Rectal smooth muscle tissue (tissue), 1 donor: ENCODE measurements at regions not wholly inside any gene's neighbourhood (a gene's known extent, or its start where the extent isn't known, plus 50 kb on each side); places are given as distances from the start of the nearest gene placed in this dataset.

ENCODE experiments used
- H3K27ac ChIP-seq: one replicate; pipeline ENCODE4 v1.7.0; 2013; ENCODE audit warnings: low read depth, low read length, inconsistent platforms
- H3K27me3 ChIP-seq: one replicate; pipeline ENCODE4 v1.7.0; 2013; ENCODE audit warnings: low read length; ENCODE audit not compliant: control insufficient read depth, insufficient read depth
- H3K36me3 ChIP-seq: one replicate; pipeline ENCODE4 v1.7.0; 2013; ENCODE audit warnings: low read length; ENCODE audit not compliant: control insufficient read depth, insufficient read depth
- H3K4me1 ChIP-seq: one replicate; pipeline ENCODE4 v1.7.0; 2013; ENCODE audit warnings: low read length; ENCODE audit not compliant: control insufficient read depth, insufficient read depth
- H3K4me3 ChIP-seq: one replicate; pipeline ENCODE4 v1.7.0; 2013; ENCODE audit warnings: low read length
- H3K9ac ChIP-seq: one replicate; pipeline ENCODE4 v1.7.0; 2013; ENCODE audit warnings: low read length

- no peak overlapping the region for H3K27ac ChIP-seq
- H3K4me1 ChIP-seq = no peaks in the 10 kb centered on the region
- no peaks in the 10 kb centered on the region for H3K27me3 ChIP-seq
- no peak overlapping the region for H3K4me3 ChIP-seq
- H3K36me3 ChIP-seq = no peaks in the 10 kb centered on the region
- H3K9ac ChIP-seq = no peak overlapping the region
These were observed 341.5 kb downstream of the OSTF1 start for GRCh38 chr9:75429531-75430475.

- no peak overlapping the region for H3K27ac ChIP-seq
- H3K36me3 ChIP-seq = no peaks in the 10 kb centered on the region
- no peaks in the 10 kb centered on the region for H3K4me1 ChIP-seq
These were observed 343.1 kb downstream of the OSTF1 start for GRCh38 chr9:75431375-75431774.

GRCh38 chr9:75432386-75432785 is 344.1 kb downstream of the OSTF1 start:
- no peak overlapping the region for H3K4me3 ChIP-seq
- no peak overlapping the region for H3K9ac ChIP-seq
- H3K4me1 ChIP-seq = no peaks in the 10 kb centered on the region
- no peak overlapping the region for H3K27ac ChIP-seq
- no peaks in the 10 kb centered on the region for H3K27me3 ChIP-seq
- H3K36me3 ChIP-seq = no peaks in the 10 kb centered on the region

More at GRCh38 chr9:75431375-75431774, 343.1 kb downstream of the OSTF1 start:
- H3K4me3 ChIP-seq = no peak overlapping the region
- H3K9ac ChIP-seq = no peak overlapping the region
- no peaks in the 10 kb centered on the region for H3K27me3 ChIP-seq

- no peaks in the 10 kb centered on the region for H3K4me1 ChIP-seq
- no peaks in the 10 kb centered on the region for H3K27me3 ChIP-seq
- no peak overlapping the region for H3K4me3 ChIP-seq
- no peaks in the 10 kb centered on the region for H3K36me3 ChIP-seq
- no peak overlapping the region for H3K9ac ChIP-seq
- no peak overlapping the region for H3K27ac ChIP-seq
These were observed 344.6 kb downstream of the OSTF1 start for GRCh38 chr9:75432888-75433287.

GRCh38 chr9:75438716-75439115 is 350.4 kb downstream of the OSTF1 start:
- H3K27me3 ChIP-seq = no peaks in the 10 kb centered on the region
- no peak overlapping the region for H3K27ac ChIP-seq
- no peak overlapping the region for H3K9ac ChIP-seq
- no peaks in the 10 kb centered on the region for H3K4me1 ChIP-seq
- no peaks in the 10 kb centered on the region for H3K36me3 ChIP-seq
- H3K4me3 ChIP-seq = no peak overlapping the region

- Histone ChIP-seq H3K9ac (no peak overlapping the region), H3K27me3 (no peaks in the 10 kb centered on the region), H3K4me3 (no peak overlapping the region), H3K4me1 (no peaks in the 10 kb centered on the region), H3K36me3 (no peaks in the 10 kb centered on the region), H3K27ac (no peak overlapping the region)
These were observed 352.6 kb downstream of the OSTF1 start for GRCh38 chr9:75440914-75441313.

- Histone ChIP-seq H3K27ac (no peak overlapping the region), H3K9ac (no peak overlapping the region)
These were observed 356.8 kb downstream of the OSTF1 start for GRCh38 chr9:75445144-75445543.

GRCh38 chr9:75447281-75447680 is 359.0 kb downstream of the OSTF1 start:
- H3K9ac ChIP-seq = no peak overlapping the region
- no peaks in the 10 kb centered on the region for H3K4me1 ChIP-seq
- H3K36me3 ChIP-seq = no peaks in the 10 kb centered on the region
- H3K27ac ChIP-seq = no peak overlapping the region
- H3K4me3 ChIP-seq = no peak overlapping the region
- no peaks in the 10 kb centered on the region for H3K27me3 ChIP-seq

More at GRCh38 chr9:75445144-75445543, 356.8 kb downstream of the OSTF1 start:
- H3K36me3 ChIP-seq = no peaks in the 10 kb centered on the region
- H3K27me3 ChIP-seq = no peaks in the 10 kb centered on the region
- H3K4me1 ChIP-seq = no peaks in the 10 kb centered on the region
- no peak overlapping the region for H3K4me3 ChIP-seq

GRCh38 chr9:75448281-75448680 is 360.0 kb downstream of the OSTF1 start:
- no peaks in the 10 kb centered on the region for H3K36me3 ChIP-seq
- no peaks in the 10 kb centered on the region for H3K27me3 ChIP-seq
- no peak overlapping the region for H3K27ac ChIP-seq
- H3K4me3 ChIP-seq = no peak overlapping the region
- H3K4me1 ChIP-seq = no peaks in the 10 kb centered on the region
- no peak overlapping the region for H3K9ac ChIP-seq

- no peak overlapping the region for H3K9ac ChIP-seq
- H3K27me3 ChIP-seq = no peaks in the 10 kb centered on the region
- H3K36me3 ChIP-seq = no peaks in the 10 kb centered on the region
- no peaks in the 10 kb centered on the region for H3K4me1 ChIP-seq
- H3K4me3 ChIP-seq = no peak overlapping the region
- no peak overlapping the region for H3K27ac ChIP-seq
These were observed 360.6 kb downstream of the OSTF1 start for GRCh38 chr9:75448955-75449354.

GRCh38 chr9:75451045-75451444 is 362.7 kb downstream of the OSTF1 start:
- Histone ChIP-seq H3K27ac (no peak overlapping the region), H3K36me3 (no peaks in the 10 kb centered on the region), H3K4me3 (no peak overlapping the region), H3K27me3 (no peaks in the 10 kb centered on the region), H3K4me1 (no peaks in the 10 kb centered on the region), H3K9ac (no peak overlapping the region)

GRCh38 chr9:75451505-75451904 is 363.2 kb downstream of the OSTF1 start:
- H3K36me3 ChIP-seq = no peaks in the 10 kb centered on the region
- H3K27ac ChIP-seq = no peak overlapping the region
- H3K4me3 ChIP-seq = no peak overlapping the region
- no peaks in the 10 kb centered on the region for H3K27me3 ChIP-seq
- no peaks in the 10 kb centered on the region for H3K4me1 ChIP-seq
- H3K9ac ChIP-seq = no peak overlapping the region

GRCh38 chr9:75452512-75452911 is 364.2 kb downstream of the OSTF1 start:
- no peak overlapping the region for H3K9ac ChIP-seq
- no peaks in the 10 kb centered on the region for H3K4me1 ChIP-seq
- no peaks in the 10 kb centered on the region for H3K27me3 ChIP-seq
- H3K4me3 ChIP-seq = no peak overlapping the region
- H3K36me3 ChIP-seq = no peaks in the 10 kb centered on the region
- no peak overlapping the region for H3K27ac ChIP-seq
